ENCODE measurements at regions not wholly inside any gene's neighbourhood (a gene's known extent, or its start where the extent isn't known, plus 50 kb on each side); places are given as distances from the start of the nearest gene placed in this dataset.

DNA sequence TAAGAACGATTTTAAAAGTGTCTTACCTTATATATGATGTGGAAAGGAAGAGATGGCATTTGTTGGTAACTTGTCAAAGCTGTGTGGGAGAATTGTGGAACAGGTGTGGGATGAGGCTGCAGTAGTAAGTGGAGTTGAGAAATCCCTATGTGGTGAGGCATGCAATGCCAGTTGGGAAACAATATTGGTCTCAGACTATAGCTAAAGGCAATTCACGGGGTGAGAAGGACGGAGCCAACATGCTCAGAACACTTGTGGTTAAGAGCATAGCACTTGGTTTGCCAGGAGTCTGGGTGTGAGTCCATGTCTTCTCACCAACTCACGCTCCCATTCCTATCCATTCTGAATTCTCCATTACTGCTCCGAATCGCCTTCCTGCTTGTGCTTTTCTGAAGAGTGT lies 615.6 kb upstream of the ADAMTS9 start:
- Histone ChIP-seq H3K4me3 (no peak overlapping the region), H3K9ac (ENCODE audit: insufficient read length) (no peak overlapping the region), H3K9me3 (ENCODE audit: low read depth, low read length) (no peaks in the 10 kb centered on the region), H3K36me3 (ENCODE audit: insufficient read depth, low read length) (no peaks in the 10 kb centered on the region), H3K27ac (no peak overlapping the region)
- no peak for DNase-seq (ENCODE audit: low read depth, low spot score)
- TF ChIP-seq FOXP2 (optimal IDR thresholded peaks at IDR 0.05; ENCODE audit: control extremely low read depth, extremely low read length, insufficient read depth) (no peak), POLR2AphosphoS5 (IDR thresholded peaks at IDR 0.05; ENCODE audit: borderline replicate concordance, low read depth, low read length) (no peak), EZH2 (IDR thresholded peaks at IDR 0.05) (no peak)

DNA sequence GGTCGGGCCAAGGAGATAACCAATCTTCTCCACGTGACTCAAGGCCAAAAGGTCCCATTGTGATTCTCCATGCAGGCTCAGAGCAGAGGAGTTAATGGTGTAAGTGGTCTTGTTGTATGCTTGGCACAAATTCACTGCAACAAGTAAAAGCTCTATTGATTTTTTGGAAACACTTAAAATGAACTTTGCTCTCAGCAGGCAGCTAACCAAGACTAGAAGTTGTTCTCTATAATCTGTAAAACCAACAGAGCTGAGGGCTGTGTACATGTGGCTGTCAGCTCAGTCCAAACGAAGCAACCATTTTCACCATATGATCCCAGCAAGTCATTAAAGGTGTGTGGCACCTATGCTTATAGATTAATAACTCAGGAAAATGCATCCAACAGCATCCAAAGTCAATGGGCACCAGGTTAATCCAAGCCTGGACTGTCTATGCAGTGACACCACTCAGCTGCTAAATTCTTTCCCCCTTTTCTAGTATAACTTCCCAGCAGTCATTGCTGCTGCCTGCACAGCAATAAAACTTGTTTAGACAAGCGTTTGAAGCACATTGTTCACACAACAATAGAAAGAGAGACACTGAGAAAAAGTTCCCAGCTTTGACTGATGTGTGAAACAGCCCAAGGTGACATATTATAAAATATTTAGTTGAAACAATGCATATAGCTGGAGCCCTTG lies 603.8 kb upstream of the ADAMTS9 start:
- H3K4me3 ChIP-seq: no peak overlapping the region
- no peaks in the 10 kb centered on the region for H3K36me3 ChIP-seq (ENCODE audit: insufficient read depth, low read length)
- DNase-seq (ENCODE audit: low read depth, low spot score): no peak
- H3K9me3 ChIP-seq (ENCODE audit: low read depth, low read length): no peaks in the 10 kb centered on the region
- no peak overlapping the region for H3K9ac ChIP-seq (ENCODE audit: insufficient read length)
- no peak overlapping the region for H3K27ac ChIP-seq
- TF ChIP-seq EZH2 (IDR thresholded peaks at IDR 0.05) (no peak), FOXP2 (optimal IDR thresholded peaks at IDR 0.05; ENCODE audit: control extremely low read depth, extremely low read length, insufficient read depth) (no peak), POLR2AphosphoS5 (IDR thresholded peaks at IDR 0.05; ENCODE audit: borderline replicate concordance, low read depth, low read length) (no peak)

DNA sequence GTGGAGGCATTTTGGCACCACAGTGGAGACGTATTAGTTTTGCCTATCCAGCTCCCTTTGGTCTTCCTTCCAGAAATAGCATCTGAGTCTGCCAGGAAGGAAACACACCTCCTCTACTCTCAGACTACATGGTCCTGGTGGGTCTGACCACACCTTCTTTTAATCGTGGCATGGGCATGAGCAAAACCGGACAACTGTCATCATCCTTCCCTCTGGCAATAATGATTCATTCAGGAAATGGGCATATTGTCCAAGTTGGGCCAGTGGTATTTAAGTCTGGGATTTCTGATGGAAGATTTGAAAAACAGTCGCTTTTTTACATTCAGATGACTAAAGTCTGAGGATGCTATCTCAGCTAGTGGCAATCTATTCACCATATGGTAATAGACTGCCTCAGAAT lies 601.0 kb upstream of the ADAMTS9 start:
- Histone ChIP-seq H3K4me3 (no peak overlapping the region), H3K27ac (no peak overlapping the region), H3K36me3 (ENCODE audit: insufficient read depth, low read length) (no peaks in the 10 kb centered on the region), H3K9ac (ENCODE audit: insufficient read length) (no peak overlapping the region), H3K9me3 (ENCODE audit: low read depth, low read length) (no peaks in the 10 kb centered on the region)
- no peak for DNase-seq (ENCODE audit: low read depth, low spot score)
- TF ChIP-seq FOXP2 (optimal IDR thresholded peaks at IDR 0.05; ENCODE audit: control extremely low read depth, extremely low read length, insufficient read depth) (no peak), EZH2 (IDR thresholded peaks at IDR 0.05) (no peak), POLR2AphosphoS5 (IDR thresholded peaks at IDR 0.05; ENCODE audit: borderline replicate concordance, low read depth, low read length) (no peak)

GRCh38 chr3:65285956-65286355 lies 598.2 kb upstream of the ADAMTS9 start:
- Histone ChIP-seq H3K9ac (ENCODE audit: insufficient read length) (no peak overlapping the region), H3K27ac (no peak overlapping the region), H3K9me3 (ENCODE audit: low read depth, low read length) (no peaks in the 10 kb centered on the region), H3K36me3 (ENCODE audit: insufficient read depth, low read length) (no peaks in the 10 kb centered on the region), H3K4me3 (no peak overlapping the region)
- TF ChIP-seq FOXP2 (optimal IDR thresholded peaks at IDR 0.05; ENCODE audit: control extremely low read depth, extremely low read length, insufficient read depth) (no peak), POLR2AphosphoS5 (IDR thresholded peaks at IDR 0.05; ENCODE audit: borderline replicate concordance, low read depth, low read length) (no peak), EZH2 (IDR thresholded peaks at IDR 0.05) (no peak)
- DNase-seq (ENCODE audit: low read depth, low spot score): no peak

- no peak for TF ChIP-seq POLR2AphosphoS5 (IDR thresholded peaks at IDR 0.05; ENCODE audit: borderline replicate concordance, low read depth, low read length)
- TF ChIP-seq EZH2 (IDR thresholded peaks at IDR 0.05): no peak
- no peak for TF ChIP-seq FOXP2 (optimal IDR thresholded peaks at IDR 0.05; ENCODE audit: control extremely low read depth, extremely low read length, insufficient read depth)
- H3K36me3 ChIP-seq (ENCODE audit: insufficient read depth, low read length): no peaks in the 10 kb centered on the region
- no peak for DNase-seq (ENCODE audit: low read depth, low spot score)
- no peaks in the 10 kb centered on the region for H3K9me3 ChIP-seq (ENCODE audit: low read depth, low read length)
- H3K4me3 ChIP-seq: no peak overlapping the region
- no peak overlapping the region for H3K27ac ChIP-seq
- no peak overlapping the region for H3K9ac ChIP-seq (ENCODE audit: insufficient read length)
Measured at GRCh38 chr3:65284961-65285360, 597.2 kb upstream of the ADAMTS9 start.

- TF ChIP-seq POLR2AphosphoS5 (IDR thresholded peaks at IDR 0.05; ENCODE audit: borderline replicate concordance, low read depth, low read length) (no peak), FOXP2 (optimal IDR thresholded peaks at IDR 0.05; ENCODE audit: control extremely low read depth, extremely low read length, insufficient read depth) (no peak), EZH2 (IDR thresholded peaks at IDR 0.05) (no peak)
- Histone ChIP-seq H3K9ac (ENCODE audit: insufficient read length) (no peak overlapping the region), H3K36me3 (ENCODE audit: insufficient read depth, low read length) (no peaks in the 10 kb centered on the region), H3K27ac (no peak overlapping the region), H3K9me3 (ENCODE audit: low read depth, low read length) (no peaks in the 10 kb centered on the region), H3K4me3 (no peak overlapping the region)
- DNase-seq (ENCODE audit: low read depth, low spot score): no peak
Measured at GRCh38 chr3:65284546-65284945, 596.7 kb upstream of the ADAMTS9 start.

- no peak overlapping the region for H3K4me3 ChIP-seq
- H3K36me3 ChIP-seq (ENCODE audit: insufficient read depth, low read length): no peaks in the 10 kb centered on the region
- H3K9ac ChIP-seq (ENCODE audit: insufficient read length): no peak overlapping the region
- no peak overlapping the region for H3K27ac ChIP-seq
- no peak for DNase-seq (ENCODE audit: low read depth, low spot score)
- TF ChIP-seq EZH2 (IDR thresholded peaks at IDR 0.05) (no peak), POLR2AphosphoS5 (IDR thresholded peaks at IDR 0.05; ENCODE audit: borderline replicate concordance, low read depth, low read length) (no peak), FOXP2 (optimal IDR thresholded peaks at IDR 0.05; ENCODE audit: control extremely low read depth, extremely low read length, insufficient read depth) (no peak)
- no peaks in the 10 kb centered on the region for H3K9me3 ChIP-seq (ENCODE audit: low read depth, low read length)
Measured at GRCh38 chr3:65279225-65279782, 591.5 kb upstream of the ADAMTS9 start.

DNA sequence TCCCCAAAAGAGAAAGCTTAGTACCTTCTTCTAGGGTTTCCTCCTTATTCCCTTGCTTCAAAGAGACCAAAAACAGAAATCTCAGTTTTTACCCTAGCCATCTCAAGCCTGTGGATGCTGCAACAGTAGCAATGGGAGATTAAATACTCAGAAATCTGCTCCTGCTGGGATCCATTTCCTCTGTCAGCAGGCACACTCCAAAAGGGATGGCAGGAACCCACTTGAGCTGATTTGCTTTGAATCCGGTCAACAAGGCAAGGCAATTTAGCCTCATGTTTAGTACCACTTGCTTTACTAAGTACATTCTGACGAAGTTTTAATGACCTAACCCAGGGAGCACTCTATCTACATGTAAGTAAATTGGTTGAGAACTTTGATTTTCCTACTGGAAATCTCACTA lies 590.0 kb upstream of the ADAMTS9 start:
- TF ChIP-seq EZH2 (IDR thresholded peaks at IDR 0.05) (no peak), POLR2AphosphoS5 (IDR thresholded peaks at IDR 0.05; ENCODE audit: borderline replicate concordance, low read depth, low read length) (no peak), FOXP2 (optimal IDR thresholded peaks at IDR 0.05; ENCODE audit: control extremely low read depth, extremely low read length, insufficient read depth) (no peak)
- no peaks in the 10 kb centered on the region for H3K9me3 ChIP-seq (ENCODE audit: low read depth, low read length)
- no peak overlapping the region for H3K27ac ChIP-seq
- H3K4me3 ChIP-seq: no peak overlapping the region
- H3K36me3 ChIP-seq (ENCODE audit: insufficient read depth, low read length): no peaks in the 10 kb centered on the region
- DNase-seq (ENCODE audit: low read depth, low spot score): no peak
- H3K9ac ChIP-seq (ENCODE audit: insufficient read length): no peak overlapping the region

All from SK-N-MC (cell line).